ENCODE measurements at regions not wholly inside any gene's neighbourhood (a gene's known extent, or its start where the extent isn't known, plus 50 kb on each side); places are given as distances from the start of the nearest gene placed in this dataset.

- 0 out of 3 replicates have a peak, but pooled peaks cover 5% of the 10 kb centered on the region for H3K4me1 ChIP-seq
- 92% methylated on average over 4 of the region's 4 CpGs for WGBS (ENCODE audit: missing lambda C conversion rate)
- FAIRE-seq (no peak), DNase-seq (ENCODE audit: low read depth in 1 of 2, low spot score in 1 of 2) (no peak), ATAC-seq (no peak)
- H3K4me2 ChIP-seq: no peak overlapping the region
- no peak overlapping the region for H3K4me3 ChIP-seq
- TF ChIP-seq, protein P1, sequence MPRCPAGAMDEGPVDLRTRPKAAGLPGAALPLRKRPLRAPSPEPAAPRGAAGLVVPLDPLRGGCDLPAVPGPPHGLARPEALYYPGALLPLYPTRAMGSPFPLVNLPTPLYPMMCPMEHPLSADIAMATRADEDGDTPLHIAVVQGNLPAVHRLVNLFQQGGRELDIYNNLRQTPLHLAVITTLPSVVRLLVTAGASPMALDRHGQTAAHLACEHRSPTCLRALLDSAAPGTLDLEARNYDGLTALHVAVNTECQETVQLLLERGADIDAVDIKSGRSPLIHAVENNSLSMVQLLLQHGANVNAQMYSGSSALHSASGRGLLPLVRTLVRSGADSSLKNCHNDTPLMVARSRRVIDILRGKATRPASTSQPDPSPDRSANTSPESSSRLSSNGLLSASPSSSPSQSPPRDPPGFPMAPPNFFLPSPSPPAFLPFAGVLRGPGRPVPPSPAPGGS (IDR thresholded peaks at IDR 0.05): no peak
- no peak for TF ChIP-seq SREBF2 (IDR thresholded peaks at IDR 0.05)
- TF ChIP-seq, protein P2, sequence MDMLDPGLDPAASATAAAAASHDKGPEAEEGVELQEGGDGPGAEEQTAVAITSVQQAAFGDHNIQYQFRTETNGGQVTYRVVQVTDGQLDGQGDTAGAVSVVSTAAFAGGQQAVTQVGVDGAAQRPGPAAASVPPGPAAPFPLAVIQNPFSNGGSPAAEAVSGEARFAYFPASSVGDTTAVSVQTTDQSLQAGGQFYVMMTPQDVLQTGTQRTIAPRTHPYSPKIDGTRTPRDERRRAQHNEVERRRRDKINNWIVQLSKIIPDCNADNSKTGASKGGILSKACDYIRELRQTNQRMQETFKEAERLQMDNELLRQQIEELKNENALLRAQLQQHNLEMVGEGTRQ (IDR thresholded peaks at IDR 0.05): no peak
- no peak for TF ChIP-seq HES2 (IDR thresholded peaks at IDR 0.05)
- no peak for TF ChIP-seq BHLHE40 (IDR thresholded peaks at IDR 0.05; ENCODE audit: low read depth, low read length)
- TF ChIP-seq EP300 (IDR thresholded peaks at IDR 0.05): no peak
- TF ChIP-seq NFE2L2 (conservative IDR thresholded peaks at IDR 0.05; ENCODE audit: low read length): no peak
- TF ChIP-seq RNF2 (IDR thresholded peaks at IDR 0.05; ENCODE audit: borderline replicate concordance, low read depth): no peak
- no peak for TF ChIP-seq RARB (CRISPR knock-in tag; IDR thresholded peaks at IDR 0.05)
- TF ChIP-seq FOXS1 (CRISPR knock-in tag; IDR thresholded peaks at IDR 0.05): no peak
- no peak for TF ChIP-seq GATA3 (IDR thresholded peaks at IDR 0.05; ENCODE audit: borderline replicate concordance)
- no peak for TF ChIP-seq ATOH8 (CRISPR knock-in tag; IDR thresholded peaks at IDR 0.05; ENCODE audit: low read depth)
- no peak for TF ChIP-seq MYC (IDR thresholded peaks at IDR 0.05; ENCODE audit: borderline replicate concordance, low read length)
- TF ChIP-seq JUN (IDR thresholded peaks at IDR 0.05): no peak
- TF ChIP-seq HOXB13 (CRISPR knock-in tag; IDR thresholded peaks at IDR 0.05; ENCODE audit: low read depth): no peak
- no peak for TF ChIP-seq HOXA7 (CRISPR knock-in tag; IDR thresholded peaks at IDR 0.05)
- no peak for TF ChIP-seq PBX3 (IDR thresholded peaks at IDR 0.05)
- no peak overlapping the region for H3K27ac ChIP-seq
- H3K9me3 ChIP-seq: no peaks in the 10 kb centered on the region
- CTCF ChIA-PET: no interaction called here
- POLR2A ChIA-PET: no interaction called here
These were observed 667.4 kb downstream of the NYAP2 start for GRCh38 chr2:226066873-226067272.

DNA sequence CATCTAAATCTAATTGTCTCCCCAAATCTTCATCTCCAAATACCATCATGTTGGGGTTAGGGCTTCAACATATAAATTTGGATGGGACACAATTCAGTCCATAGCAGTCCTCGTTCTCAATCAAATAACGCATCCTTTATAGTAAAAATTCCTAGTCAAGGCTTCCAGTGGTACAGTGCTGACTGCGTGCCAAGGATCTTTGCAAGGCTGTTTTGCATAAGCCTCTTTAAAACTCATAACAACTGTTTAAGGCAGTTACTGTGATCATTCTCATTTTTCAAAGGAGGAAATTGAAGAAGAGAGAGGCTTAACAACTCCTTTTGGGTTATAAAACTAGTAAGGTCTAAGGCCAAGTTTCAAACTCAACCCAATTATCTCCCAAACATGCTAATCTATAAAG is 666.9 kb downstream of the NYAP2 start:
- Histone ChIP-seq H3K27ac (no peak overlapping the region), H3K4me3 (no peak overlapping the region), H3K4me1 (0 out of 3 replicates have a peak, but pooled peaks cover 5% of the 10 kb centered on the region), H3K9me3 (no peaks in the 10 kb centered on the region), H3K4me2 (no peak overlapping the region)
- POLR2A ChIA-PET: no interaction called here
- no peak for TF ChIP-seq EHF (CRISPR knock-in tag; IDR thresholded peaks at IDR 0.05)
- TF ChIP-seq ZFP36 (IDR thresholded peaks at IDR 0.05; ENCODE audit: borderline replicate concordance, partially characterized antibody): no peak
- 98% methylated on average over 3 of the region's 3 CpGs for WGBS (ENCODE audit: missing lambda C conversion rate)
- ATAC-seq (no peak), FAIRE-seq (no peak), DNase-seq (ENCODE audit: low read depth in 1 of 2, low spot score in 1 of 2) (no peak)
- CTCF ChIA-PET: no interaction called here

GRCh38 chr2:226064932-226065570 is 665.5 kb downstream of the NYAP2 start:
- POLR2A ChIA-PET: no interaction called here
- 53% methylated on average over 1 of the region's 1 CpG for WGBS (ENCODE audit: missing lambda C conversion rate)
- CTCF ChIA-PET: no interaction called here
- no peak overlapping the region for H3K4me3 ChIP-seq
- no peak overlapping the region for H3K4me2 ChIP-seq
- H3K4me1 ChIP-seq: 0 out of 3 replicates have a peak, but pooled peaks cover 5% of the 10 kb centered on the region
- TF ChIP-seq TP53 (CRISPR knock-in tag; IDR thresholded peaks at IDR 0.05) (no peak), MAFK (IDR thresholded peaks at IDR 0.05; ENCODE audit: partially characterized antibody) (no peak), RCOR1 (IDR thresholded peaks at IDR 0.05; ENCODE audit: low read depth, low read length) (no peak), PHF8 (IDR thresholded peaks at IDR 0.05; ENCODE audit: borderline replicate concordance, low read depth) (no peak), MYC (IDR thresholded peaks at IDR 0.05; ENCODE audit: borderline replicate concordance, low read length) (no peak), CHD2 (IDR thresholded peaks at IDR 0.05; ENCODE audit: low read length, partially characterized antibody) (no peak), TFCP2L1 (CRISPR knock-in tag; IDR thresholded peaks at IDR 0.05) (no peak), PBX3 (IDR thresholded peaks at IDR 0.05) (no peak), ZFP36 (IDR thresholded peaks at IDR 0.05; ENCODE audit: borderline replicate concordance, partially characterized antibody) (no peak), KDM1A (IDR thresholded peaks at IDR 0.05; ENCODE audit: low read depth) (no peak), GATA3 (IDR thresholded peaks at IDR 0.05; ENCODE audit: borderline replicate concordance) (no peak), MAZ (IDR thresholded peaks at IDR 0.05; ENCODE audit: borderline replicate concordance, low read depth, low read length) (no peak), SMC3 (IDR thresholded peaks at IDR 0.05) (no peak), MAX (IDR thresholded peaks at IDR 0.05) (no peak), POLR2AphosphoS2 (conservative IDR thresholded peaks at IDR 0.05; ENCODE audit: low read length) (no peak), EHF (CRISPR knock-in tag; IDR thresholded peaks at IDR 0.05) (no peak), HDAC2 (IDR thresholded peaks at IDR 0.05) (no peak)
- ATAC-seq (no peak), FAIRE-seq (no peak), DNase-seq (ENCODE audit: low read depth in 1 of 2, low spot score in 1 of 2) (no peak)
- H3K27ac ChIP-seq: no peak overlapping the region
- no peaks in the 10 kb centered on the region for H3K9me3 ChIP-seq

Data from A549 (cell line).